ENCODE measurements at regions not wholly inside any gene's neighbourhood (a gene's known extent, or its start where the extent isn't known, plus 50 kb on each side); places are given as distances from the start of the nearest gene placed in this dataset.
"Not testable (repeated sequence)": the region's sequence is repeated elsewhere in the genome, so short reads cannot be mapped to it uniquely, and the experiment has no call there.

DNA sequence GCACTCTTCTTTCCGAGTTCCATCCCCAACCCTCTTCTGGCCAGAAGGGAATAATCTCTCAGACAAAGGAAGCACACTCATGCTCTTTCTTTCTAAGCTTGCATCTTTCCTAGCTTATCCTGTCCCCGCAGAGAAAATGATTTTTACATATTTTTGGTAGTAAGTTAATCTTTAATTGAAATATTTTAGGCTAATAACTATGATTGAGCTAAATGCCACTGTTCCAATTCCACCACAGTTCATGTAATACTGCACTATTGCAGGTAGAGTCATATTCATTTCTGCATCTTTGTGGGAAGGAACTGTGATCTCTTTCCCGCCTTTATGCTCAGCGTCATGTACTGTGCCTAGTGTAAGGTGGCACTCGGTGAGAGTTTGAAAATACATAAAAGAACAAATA is 158.9 kb upstream of the FOXG1 start:
- ATAC-seq: no peak
- DNase-seq: no peak

DNA sequence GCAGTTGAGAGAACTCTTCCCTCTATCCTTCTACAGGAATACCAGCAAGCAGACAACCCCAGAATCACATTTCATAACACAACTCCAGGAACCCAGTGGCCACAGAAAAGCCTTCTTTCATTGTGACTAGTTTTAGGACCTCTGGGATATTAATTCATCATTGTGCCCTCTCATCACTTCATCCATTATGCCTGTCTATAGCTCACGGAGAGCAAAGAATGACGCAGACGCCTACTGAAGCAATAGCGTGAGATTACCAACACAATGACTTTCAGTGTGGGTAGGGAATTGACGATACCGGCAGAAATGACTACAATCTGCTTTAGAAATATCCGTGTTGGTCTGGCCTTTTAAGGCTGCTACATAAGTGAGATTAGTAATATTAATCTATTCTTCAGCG is 158.1 kb upstream of the FOXG1 start:
- DNase-seq (no peak), ATAC-seq (no peak)

GRCh38 chr14:28608851-28609828 is 157.4 kb upstream of the FOXG1 start:
- ATAC-seq: no peak
- DNase-seq: peak; percentile 34

DNA sequence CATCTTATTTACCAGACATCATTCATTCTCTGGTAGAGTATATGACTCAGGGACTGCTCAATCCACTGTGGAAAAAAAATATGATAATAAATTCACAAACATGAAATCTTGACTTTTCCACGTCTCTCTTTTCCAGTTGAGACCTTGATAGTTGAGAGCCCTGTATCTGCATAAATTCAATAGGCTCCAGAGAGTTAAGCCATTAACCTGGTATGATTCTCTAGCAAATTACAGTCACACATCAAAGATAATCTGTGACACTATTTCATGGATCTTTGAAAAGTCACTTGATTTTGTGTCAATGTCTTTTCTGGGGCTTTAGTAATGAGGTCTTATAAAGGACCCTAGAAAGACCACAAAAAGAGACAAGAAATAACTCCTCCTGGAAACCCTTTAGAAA is 154.2 kb upstream of the FOXG1 start:
- DNase-seq (no peak), ATAC-seq (no peak)

- no peak for ATAC-seq
- DNase-seq: no peak
Observed at GRCh38 chr14:28613532-28613931, 153.1 kb upstream of the FOXG1 start.

- DNase-seq: no peak
- ATAC-seq: no peak
Observed at GRCh38 chr14:28626780-28627179, 139.8 kb upstream of the FOXG1 start.

GRCh38 chr14:28629328-28630004 is 137.1 kb upstream of the FOXG1 start:
- ATAC-seq (no peak), DNase-seq (no peak)

DNA sequence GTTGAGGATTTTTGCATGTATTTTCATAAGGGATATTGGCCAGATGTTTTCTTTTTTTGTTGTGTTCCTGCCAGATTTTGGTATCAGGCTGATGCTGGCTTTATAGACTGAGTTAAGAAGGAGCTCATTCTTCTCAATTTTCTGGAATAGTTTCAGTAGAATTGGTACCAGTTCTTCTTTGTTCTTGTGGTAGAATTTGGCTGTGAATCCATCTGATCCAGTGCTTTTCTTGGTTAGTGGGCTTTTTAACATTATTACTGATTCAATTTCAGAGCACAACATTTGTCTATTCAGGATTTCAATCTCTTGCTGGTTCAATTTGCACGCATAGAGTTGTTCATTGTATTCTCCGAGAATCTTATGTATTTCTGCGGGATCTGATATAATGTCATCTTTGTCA is 136.5 kb upstream of the FOXG1 start:
- DNase-seq (no peak), ATAC-seq (no peak)

- ATAC-seq (no peak), DNase-seq (no peak)
Observed at GRCh38 chr14:28635387-28635786, 131.2 kb upstream of the FOXG1 start.

DNA sequence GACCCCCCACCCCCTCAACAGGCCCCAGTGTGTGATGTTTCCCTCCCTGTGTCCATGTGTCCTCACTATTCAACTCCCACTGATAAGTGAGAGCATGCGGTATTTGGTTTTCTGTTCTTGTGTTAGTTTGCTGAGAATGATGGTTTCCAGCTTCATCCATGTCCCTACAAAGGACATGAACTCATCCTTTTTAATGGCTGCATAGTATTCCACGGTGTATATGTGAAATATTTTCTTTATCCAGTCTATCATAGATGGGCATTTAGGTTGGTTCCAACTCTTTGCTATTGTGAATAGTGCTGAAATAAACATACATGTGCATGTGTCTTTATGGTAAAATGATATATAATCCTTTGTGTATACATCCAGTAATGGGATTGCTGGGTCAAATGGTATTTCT is 130.8 kb upstream of the FOXG1 start:
- not testable (repeated sequence) for DNase-seq, ATAC-seq

DNA sequence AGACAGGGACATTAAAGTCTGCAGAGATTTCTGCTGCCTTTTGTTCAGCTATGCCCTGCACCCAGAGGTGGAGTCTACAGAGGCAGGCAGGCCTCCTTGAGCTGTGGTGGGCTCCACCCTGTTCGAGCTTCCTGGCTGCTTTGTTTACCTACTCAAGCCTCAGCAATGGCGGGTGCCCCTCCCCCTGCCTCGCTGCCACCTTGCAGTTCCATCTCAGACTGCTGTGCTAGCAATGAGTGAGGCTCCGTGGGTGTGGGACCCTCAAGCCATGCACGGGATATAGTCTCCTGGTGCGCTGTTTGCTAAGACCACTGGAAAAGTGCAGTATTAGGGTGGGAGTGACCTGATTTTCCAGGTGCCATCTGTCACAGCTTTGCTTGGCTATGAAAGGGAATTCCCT is 125.4 kb upstream of the FOXG1 start:
- not testable (repeated sequence) for DNase-seq, ATAC-seq

- DNase-seq: no peak
- no peak for ATAC-seq
Observed at GRCh38 chr14:28651148-28651547, 115.4 kb upstream of the FOXG1 start.

DNA sequence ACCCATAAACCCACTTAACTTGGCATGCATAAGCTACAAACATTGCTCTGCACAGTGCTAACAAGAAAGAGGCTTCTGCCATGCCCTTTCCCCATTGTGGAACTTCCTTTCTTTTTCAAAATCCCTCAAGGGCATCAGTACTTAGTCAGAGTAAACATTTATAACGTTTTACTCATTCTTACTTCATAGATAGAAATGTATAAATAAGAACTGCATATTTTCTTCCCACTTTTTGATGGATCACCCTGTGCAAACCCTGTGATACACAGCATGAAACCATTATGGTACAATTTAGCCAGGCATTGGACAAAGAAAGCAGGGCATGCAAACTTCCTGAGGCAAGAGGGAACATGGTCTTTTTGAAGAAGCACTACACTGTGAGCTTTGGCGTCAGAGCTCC is 113.8 kb upstream of the FOXG1 start:
- DNase-seq (no peak), ATAC-seq (no peak)

DNA sequence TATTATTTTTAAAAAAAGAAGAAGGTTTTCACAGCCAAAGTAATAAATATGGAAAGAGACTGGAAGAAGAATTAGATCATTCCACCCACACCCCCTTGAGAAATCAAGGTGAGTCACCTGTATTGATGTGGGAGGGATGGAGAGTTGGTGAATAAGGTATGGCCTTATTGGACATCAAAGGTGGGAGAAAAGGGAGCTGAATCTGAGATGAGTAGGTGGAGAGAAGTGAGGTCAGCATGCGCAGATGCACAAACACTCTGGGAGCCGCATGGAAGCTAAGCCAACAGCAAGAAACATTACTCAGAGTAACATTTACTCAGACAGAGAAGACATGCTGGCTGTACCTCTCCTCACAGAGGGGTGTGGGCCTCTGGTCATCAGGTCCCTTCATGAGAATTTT is 113.1 kb upstream of the FOXG1 start:
- DNase-seq: no peak

DNA sequence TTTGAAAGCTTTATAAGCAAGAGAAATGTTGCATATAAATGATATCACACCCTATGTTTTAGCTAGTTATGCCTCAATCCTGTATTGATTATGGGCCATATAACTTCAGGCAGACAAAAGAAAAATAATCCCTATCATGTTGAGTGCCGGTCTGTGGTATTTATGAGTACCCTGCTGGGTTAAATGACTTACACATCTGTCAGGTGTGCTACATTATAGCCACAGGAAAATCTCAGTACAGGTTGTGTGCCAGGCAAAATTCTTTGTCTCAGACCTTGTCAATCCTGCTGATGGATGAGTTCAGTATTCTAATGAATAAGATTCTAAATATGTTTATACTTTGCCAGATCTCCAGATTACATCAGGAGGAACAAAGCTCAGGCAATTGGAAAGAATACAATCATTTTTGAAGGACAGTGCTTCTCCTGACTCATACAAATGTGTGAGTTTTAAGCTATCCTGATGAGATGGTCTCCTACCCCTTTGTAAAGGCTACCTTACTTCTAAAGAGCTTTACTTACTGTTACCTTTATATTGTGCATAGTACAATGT is 109.8 kb upstream of the FOXG1 start:
- no peak for ATAC-seq
- no peak for DNase-seq

More for the DNA sequence above, 113.1 kb upstream of the FOXG1 start:
- no peak for ATAC-seq

DNA sequence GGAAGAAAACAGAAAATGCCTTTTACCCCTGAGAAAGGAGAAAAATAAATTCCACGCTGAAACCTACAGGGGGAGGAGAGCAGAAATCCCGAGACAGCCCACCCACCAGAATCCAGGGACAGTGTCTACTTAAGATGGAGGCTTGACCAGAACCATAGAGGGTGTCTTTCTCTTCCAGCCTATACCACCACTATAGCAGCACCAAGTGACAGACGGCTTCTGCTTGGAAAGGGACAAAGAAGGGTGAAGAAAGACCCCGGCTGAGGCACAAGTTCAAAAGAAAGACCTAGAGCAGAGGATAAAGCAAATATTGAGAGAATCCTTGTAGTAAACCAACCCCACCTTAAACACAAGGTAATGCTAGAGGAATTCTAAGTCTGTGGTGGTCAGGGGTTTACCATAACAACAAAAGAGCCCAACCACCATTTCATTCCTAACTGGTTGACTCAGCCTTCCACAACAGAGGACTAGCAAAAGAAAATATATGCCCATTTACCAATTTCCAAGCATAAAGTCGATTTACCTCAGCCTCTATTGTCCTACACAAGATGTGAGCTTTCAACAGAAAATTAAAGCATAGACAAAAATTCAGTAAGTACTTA is 105.3 kb upstream of the FOXG1 start:
- DNase-seq (no peak), ATAC-seq (no peak)

GRCh38 chr14:28666961-28667360 is 99.6 kb upstream of the FOXG1 start:
- no peak for ATAC-seq
- no peak for DNase-seq

DNA sequence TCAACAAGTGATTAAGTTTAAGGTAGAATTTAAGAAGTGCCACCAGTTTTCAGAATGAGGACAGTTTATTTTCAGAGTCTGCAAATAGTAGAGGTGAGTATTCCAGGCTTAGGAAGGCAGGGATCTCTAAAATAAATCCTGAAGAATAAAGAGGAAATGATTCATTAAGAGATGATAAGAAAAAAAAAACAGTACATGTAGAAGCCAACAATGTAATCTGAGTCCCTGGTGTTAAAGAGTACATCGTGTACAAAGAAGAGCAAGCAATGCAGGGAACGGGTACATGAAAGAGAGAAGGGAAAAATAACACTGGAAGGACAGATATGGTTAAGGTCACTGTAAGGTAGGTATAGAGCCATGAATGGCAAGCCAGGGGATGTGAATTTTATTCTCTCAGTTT is 95.2 kb upstream of the FOXG1 start:
- ATAC-seq (no peak), DNase-seq (no peak)

DNA sequence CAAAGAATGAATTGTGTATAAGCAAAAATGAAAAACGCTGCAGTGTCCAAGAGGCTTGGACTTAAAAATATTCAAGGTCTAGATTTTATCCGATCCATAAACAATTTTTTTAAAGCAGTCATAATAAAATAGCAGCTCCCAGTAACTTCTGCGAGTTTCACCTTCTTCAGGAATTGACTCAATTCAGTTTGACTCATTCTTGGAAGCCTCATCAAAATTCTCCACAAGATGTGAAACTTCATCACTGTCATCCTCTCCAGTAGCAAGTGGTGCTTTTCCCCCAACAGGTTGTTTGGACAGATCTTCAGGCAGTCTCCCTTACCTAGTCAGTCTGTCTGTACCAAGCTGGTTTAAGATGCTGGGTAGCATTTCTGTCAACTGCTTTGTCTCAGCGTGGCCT is 93.5 kb upstream of the FOXG1 start:
- DNase-seq (no peak), ATAC-seq (no peak)

- no peak for ATAC-seq
- DNase-seq: no peak
Observed at GRCh38 chr14:28676479-28676878, 90.1 kb upstream of the FOXG1 start.

DNA sequence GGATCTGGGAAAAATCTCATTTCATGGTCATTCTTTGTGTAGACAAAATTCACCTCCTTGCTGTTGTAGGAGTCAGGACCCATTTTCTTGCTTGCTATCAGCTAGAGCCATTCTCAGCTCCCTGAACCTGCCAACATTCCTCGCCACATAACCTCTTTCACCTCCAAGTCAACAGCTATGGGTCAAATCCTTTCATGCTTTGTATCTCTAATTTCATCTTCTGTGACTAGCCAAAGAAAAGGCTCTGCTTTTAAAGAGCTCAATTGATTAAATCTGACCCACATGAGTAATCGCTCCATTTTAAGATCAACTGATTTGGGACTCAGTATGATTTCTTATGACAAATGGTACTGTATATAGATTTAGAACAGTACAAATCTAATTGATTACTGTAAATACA is 89.2 kb upstream of the FOXG1 start:
- no peak for DNase-seq
- ATAC-seq: no peak

GRCh38 chr14:28678887-28679286 is 87.7 kb upstream of the FOXG1 start:
- no peak for DNase-seq
- ATAC-seq: no peak

DNA sequence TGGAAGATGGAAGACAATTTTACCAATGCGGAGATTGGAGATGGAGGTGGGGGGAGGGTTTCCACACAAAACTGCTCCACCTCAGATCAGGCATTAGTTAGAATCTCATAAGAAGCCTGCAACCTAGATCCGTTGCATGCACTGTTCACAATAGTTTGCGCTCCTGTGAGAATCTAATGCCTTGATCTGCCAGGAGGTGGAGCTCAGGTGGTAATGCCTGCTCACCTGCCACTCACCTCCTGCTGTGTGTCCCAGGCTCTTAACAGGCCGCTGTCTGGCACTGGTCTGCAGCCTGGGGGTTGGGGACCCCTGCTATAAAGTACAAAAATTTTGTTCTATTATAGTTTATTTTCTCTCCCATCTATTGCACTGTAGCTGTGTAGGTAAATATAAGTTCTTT is 84.9 kb upstream of the FOXG1 start:
- no peak for ATAC-seq
- no peak for DNase-seq
